GM23338 (cell line): ENCODE measurements at regions not wholly inside any gene's neighbourhood (a gene's known extent, or its start where the extent isn't known, plus 50 kb on each side); places are given as distances from the start of the nearest gene placed in this dataset.

ENCODE experiments used
- ATAC-seq: fragments of 200-7000 bp; cut with Tn5 transposase; 3 replicates; pipeline ENCODE4 v1.9.1; 2020
- DNase-seq: peaks from one replicate; pipeline ENCODE4 v3.0.0-alpha.2; 2015; ENCODE audit warnings: low spot score
- H2AFZ ChIP-seq: fragments of 200-600 bp; sonication (generic); 2 replicates; pipeline ENCODE4 v1.8.0; 2016; ENCODE audit warnings: antibody characterized with exemption, mild to moderate bottlenecking, moderate library complexity
- H3F3A ChIP-seq: fragments of 200-600 bp; sonication (generic); replicated peaks from 2 replicates; pipeline ENCODE4 v1.8.0; 2017; ENCODE audit warnings: antibody characterized with exemption, mixed run types, low read depth
- H3K27ac ChIP-seq: fragments of 200-600 bp; sonication (generic); 2 replicates; pipeline ENCODE4 v1.6.1; 2016; ENCODE audit warnings: low read depth
- H3K27me3 ChIP-seq: fragments of 200-600 bp; sonication (generic); 2 replicates; pipeline ENCODE4 v1.8.0; 2016; ENCODE audit warnings: mild to moderate bottlenecking, mixed run types, moderate library complexity; ENCODE audit not compliant: insufficient read depth
- H3K36me3 ChIP-seq: fragments of 200-600 bp; sonication (generic); 2 replicates; pipeline ENCODE4 v1.8.0; 2016; ENCODE audit warnings: mild to moderate bottlenecking; ENCODE audit not compliant: insufficient read depth
- H3K4me1 ChIP-seq: fragments of 200-600 bp; sonication (generic); 2 replicates; pipeline ENCODE4 v1.8.0; 2016; ENCODE audit warnings: mild to moderate bottlenecking, moderate library complexity; ENCODE audit not compliant: insufficient read depth
- H3K4me2 ChIP-seq: fragments of 200-600 bp; sonication (generic); 2 replicates; pipeline ENCODE4 v1.7.1; 2017; ENCODE audit warnings: mixed run types
- H3K4me3 ChIP-seq: fragments of 200-600 bp; sonication (generic); 2 replicates; pipeline ENCODE4 v1.6.1; 2016; ENCODE audit warnings: mixed run types
- H3K79me2 ChIP-seq: fragments of 200-600 bp; sonication (generic); replicated peaks from 2 replicates; pipeline ENCODE4 v1.8.0; 2017; ENCODE audit warnings: mild to moderate bottlenecking; ENCODE audit not compliant: insufficient read depth
- H3K9me2 ChIP-seq: fragments of 200-600 bp; sonication (generic); 2 replicates; pipeline ENCODE4 v1.8.0; 2017; ENCODE audit not compliant: insufficient read depth
- H4K20me1 ChIP-seq: fragments of 200-600 bp; sonication (generic); replicated peaks from 2 replicates; pipeline ENCODE4 v1.8.0; 2017; ENCODE audit warnings: mild to moderate bottlenecking; ENCODE audit not compliant: insufficient read depth
- H3K27ac Mint-ChIP-seq: 2 replicates; pipeline ENCODE4 v1.8.0; 2020; ENCODE audit warnings: inconsistent platforms, mild to moderate bottlenecking, moderate library complexity, mixed read lengths
- H3K27me3 Mint-ChIP-seq: 3 replicates; pipeline ENCODE4 v1.8.0; 2022; ENCODE audit warnings: low read depth, mild to moderate bottlenecking, moderate library complexity, mixed read lengths, inconsistent platforms; ENCODE audit not compliant: insufficient read depth, poor library complexity
- H3K36me3 Mint-ChIP-seq: 3 replicates; pipeline ENCODE4 v1.8.0; 2021; ENCODE audit warnings: low read depth, mild to moderate bottlenecking, inconsistent platforms, moderate library complexity, mixed read lengths
- H3K4me1 Mint-ChIP-seq: 3 replicates; pipeline ENCODE4 v1.8.0; 2020; ENCODE audit warnings: mild to moderate bottlenecking, inconsistent platforms, mixed read lengths
- H3K4me3 Mint-ChIP-seq: 3 replicates; pipeline ENCODE4 v1.8.0; 2021; ENCODE audit warnings: moderate library complexity, mild to moderate bottlenecking, inconsistent platforms, mixed read lengths
- H3K9me3 Mint-ChIP-seq: 3 replicates; pipeline ENCODE4 v1.8.0; 2020; ENCODE audit warnings: moderate library complexity, mild to moderate bottlenecking, inconsistent platforms, mixed read lengths
- ETS1 ChIP-seq: IDR thresholded peaks from 2 replicates; pipeline ENCODE4 v1.6.1; 2016; ENCODE audit warnings: antibody characterized with exemption
- EZH2 ChIP-seq: fragments of 200-600 bp; sonication (generic); IDR thresholded peaks from one replicate; pipeline ENCODE4 v1.8.0; 2017; ENCODE audit warnings: antibody characterized with exemption, mild to moderate bottlenecking, low read depth; ENCODE audit not compliant: unreplicated experiment
- EZH2phosphoT487 ChIP-seq: fragments of 200-600 bp; sonication (generic); IDR thresholded peaks from one replicate; pipeline ENCODE4 v1.8.1; 2018; ENCODE audit warnings: antibody characterized with exemption; ENCODE audit not compliant: unreplicated experiment
- POLR2AphosphoS5 ChIP-seq: IDR thresholded peaks from 2 replicates; pipeline ENCODE4 v1.6.1; 2016; ENCODE audit warnings: antibody characterized with exemption, low read depth
- STAT1 ChIP-seq: IDR thresholded peaks from one replicate; pipeline ENCODE4 v1.6.1; 2016; ENCODE audit warnings: antibody characterized with exemption; ENCODE audit not compliant: unreplicated experiment
- TF ChIP-seq, protein P1 (sequence below): IDR thresholded peaks from one replicate; pipeline ENCODE4 v1.6.1; 2018; ENCODE audit warnings: antibody characterized with exemption; ENCODE audit not compliant: unreplicated experiment
- TF ChIP-seq, protein P2 (sequence below): fragments of 250-450 bp; sonication (Bioruptor Pico); IDR thresholded peaks from 2 replicates; pipeline ENCODE4 v1.5.0; 2020; ENCODE audit warnings: mild to moderate bottlenecking, moderate library complexity

GRCh38 chr12:25743679-25744215 is 190.7 kb upstream of the LMNTD1 start:
- Histone ChIP-seq H4K20me1 (no peaks in the 10 kb centered on the region), H3K27me3 (no peaks in the 10 kb centered on the region), H3F3A (no peaks in the 10 kb centered on the region), H3K4me2 (no peak overlapping the region), H3K36me3 (no peaks in the 10 kb centered on the region), H3K4me1 (peaks cover 20% of the 10 kb centered on the region; the same call in 1 of the 2 replicates), H3K9me2 (no peaks in the 10 kb centered on the region), H3K4me3 (no peak overlapping the region), H3K27ac (no peak overlapping the region), H3K79me2 (no peaks in the 10 kb centered on the region), H2AFZ (peak overlapping the region; percentile 4; the same call in 1 of the 2 replicates)
- H3K27me3 Mint-ChIP-seq = no peaks in the 10 kb centered on the region
- H3K36me3 Mint-ChIP-seq = no peaks in the 10 kb centered on the region
- DNase-seq = no peak
- ATAC-seq = no peak
- H3K4me1 Mint-ChIP-seq = peaks cover 21% of the 10 kb centered on the region
- H3K4me3 Mint-ChIP-seq = no peak overlapping the region
- H3K9me3 Mint-ChIP-seq = no peaks in the 10 kb centered on the region; the same call in 2 of the 3 replicates
- no peak for TF ChIP-seq EZH2
- TF ChIP-seq STAT1 = no peak
- TF ChIP-seq EZH2phosphoT487 = no peak
- TF ChIP-seq, protein P1, sequence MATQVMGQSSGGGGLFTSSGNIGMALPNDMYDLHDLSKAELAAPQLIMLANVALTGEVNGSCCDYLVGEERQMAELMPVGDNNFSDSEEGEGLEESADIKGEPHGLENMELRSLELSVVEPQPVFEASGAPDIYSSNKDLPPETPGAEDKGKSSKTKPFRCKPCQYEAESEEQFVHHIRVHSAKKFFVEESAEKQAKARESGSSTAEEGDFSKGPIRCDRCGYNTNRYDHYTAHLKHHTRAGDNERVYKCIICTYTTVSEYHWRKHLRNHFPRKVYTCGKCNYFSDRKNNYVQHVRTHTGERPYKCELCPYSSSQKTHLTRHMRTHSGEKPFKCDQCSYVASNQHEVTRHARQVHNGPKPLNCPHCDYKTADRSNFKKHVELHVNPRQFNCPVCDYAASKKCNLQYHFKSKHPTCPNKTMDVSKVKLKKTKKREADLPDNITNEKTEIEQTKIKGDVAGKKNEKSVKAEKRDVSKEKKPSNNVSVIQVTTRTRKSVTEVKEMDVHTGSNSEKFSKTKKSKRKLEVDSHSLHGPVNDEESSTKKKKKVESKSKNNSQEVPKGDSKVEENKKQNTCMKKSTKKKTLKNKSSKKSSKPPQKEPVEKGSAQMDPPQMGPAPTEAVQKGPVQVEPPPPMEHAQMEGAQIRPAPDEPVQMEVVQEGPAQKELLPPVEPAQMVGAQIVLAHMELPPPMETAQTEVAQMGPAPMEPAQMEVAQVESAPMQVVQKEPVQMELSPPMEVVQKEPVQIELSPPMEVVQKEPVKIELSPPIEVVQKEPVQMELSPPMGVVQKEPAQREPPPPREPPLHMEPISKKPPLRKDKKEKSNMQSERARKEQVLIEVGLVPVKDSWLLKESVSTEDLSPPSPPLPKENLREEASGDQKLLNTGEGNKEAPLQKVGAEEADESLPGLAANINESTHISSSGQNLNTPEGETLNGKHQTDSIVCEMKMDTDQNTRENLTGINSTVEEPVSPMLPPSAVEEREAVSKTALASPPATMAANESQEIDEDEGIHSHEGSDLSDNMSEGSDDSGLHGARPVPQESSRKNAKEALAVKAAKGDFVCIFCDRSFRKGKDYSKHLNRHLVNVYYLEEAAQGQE = no peak
- TF ChIP-seq, protein P2, sequence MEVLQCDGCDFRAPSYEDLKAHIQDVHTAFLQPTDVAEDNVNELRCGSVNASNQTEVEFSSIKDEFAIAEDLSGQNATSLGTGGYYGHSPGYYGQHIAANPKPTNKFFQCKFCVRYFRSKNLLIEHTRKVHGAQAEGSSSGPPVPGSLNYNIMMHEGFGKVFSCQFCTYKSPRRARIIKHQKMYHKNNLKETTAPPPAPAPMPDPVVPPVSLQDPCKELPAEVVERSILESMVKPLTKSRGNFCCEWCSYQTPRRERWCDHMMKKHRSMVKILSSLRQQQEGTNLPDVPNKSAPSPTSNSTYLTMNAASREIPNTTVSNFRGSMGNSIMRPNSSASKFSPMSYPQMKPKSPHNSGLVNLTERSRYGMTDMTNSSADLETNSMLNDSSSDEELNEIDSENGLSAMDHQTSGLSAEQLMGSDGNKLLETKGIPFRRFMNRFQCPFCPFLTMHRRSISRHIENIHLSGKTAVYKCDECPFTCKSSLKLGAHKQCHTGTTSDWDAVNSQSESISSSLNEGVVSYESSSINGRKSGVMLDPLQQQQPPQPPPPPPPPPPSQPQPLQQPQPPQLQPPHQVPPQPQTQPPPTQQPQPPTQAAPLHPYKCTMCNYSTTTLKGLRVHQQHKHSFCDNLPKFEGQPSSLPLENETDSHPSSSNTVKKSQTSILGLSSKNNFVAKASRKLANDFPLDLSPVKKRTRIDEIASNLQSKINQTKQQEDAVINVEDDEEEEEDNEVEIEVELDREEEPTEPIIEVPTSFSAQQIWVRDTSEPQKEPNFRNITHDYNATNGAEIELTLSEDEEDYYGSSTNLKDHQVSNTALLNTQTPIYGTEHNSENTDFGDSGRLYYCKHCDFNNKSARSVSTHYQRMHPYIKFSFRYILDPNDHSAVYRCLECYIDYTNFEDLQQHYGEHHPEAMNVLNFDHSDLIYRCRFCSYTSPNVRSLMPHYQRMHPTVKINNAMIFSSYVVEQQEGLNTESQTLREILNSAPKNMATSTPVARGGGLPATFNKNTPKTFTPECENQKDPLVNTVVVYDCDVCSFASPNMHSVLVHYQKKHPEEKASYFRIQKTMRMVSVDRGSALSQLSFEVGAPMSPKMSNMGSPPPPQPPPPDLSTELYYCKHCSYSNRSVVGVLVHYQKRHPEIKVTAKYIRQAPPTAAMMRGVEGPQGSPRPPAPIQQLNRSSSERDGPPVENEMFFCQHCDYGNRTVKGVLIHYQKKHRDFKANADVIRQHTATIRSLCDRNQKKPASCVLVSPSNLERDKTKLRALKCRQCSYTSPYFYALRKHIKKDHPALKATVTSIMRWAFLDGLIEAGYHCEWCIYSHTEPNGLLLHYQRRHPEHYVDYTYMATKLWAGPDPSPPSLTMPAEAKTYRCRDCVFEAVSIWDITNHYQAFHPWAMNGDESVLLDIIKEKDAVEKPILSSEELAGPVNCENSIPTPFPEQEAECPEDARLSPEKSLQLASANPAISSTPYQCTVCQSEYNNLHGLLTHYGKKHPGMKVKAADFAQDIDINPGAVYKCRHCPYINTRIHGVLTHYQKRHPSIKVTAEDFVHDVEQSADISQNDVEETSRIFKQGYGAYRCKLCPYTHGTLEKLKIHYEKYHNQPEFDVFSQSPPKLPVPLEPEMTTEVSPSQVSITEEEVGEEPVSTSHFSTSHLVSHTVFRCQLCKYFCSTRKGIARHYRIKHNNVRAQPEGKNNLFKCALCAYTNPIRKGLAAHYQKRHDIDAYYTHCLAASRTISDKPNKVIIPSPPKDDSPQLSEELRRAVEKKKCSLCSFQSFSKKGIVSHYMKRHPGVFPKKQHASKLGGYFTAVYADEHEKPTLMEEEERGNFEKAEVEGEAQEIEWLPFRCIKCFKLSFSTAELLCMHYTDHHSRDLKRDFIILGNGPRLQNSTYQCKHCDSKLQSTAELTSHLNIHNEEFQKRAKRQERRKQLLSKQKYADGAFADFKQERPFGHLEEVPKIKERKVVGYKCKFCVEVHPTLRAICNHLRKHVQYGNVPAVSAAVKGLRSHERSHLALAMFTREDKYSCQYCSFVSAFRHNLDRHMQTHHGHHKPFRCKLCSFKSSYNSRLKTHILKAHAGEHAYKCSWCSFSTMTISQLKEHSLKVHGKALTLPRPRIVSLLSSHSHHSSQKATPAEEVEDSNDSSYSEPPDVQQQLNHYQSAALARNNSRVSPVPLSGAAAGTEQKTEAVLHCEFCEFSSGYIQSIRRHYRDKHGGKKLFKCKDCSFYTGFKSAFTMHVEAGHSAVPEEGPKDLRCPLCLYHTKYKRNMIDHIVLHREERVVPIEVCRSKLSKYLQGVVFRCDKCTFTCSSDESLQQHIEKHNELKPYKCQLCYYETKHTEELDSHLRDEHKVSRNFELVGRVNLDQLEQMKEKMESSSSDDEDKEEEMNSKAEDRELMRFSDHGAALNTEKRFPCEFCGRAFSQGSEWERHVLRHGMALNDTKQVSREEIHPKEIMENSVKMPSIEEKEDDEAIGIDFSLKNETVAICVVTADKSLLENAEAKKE (CRISPR knock-in tag) = no peak
- no peak for TF ChIP-seq POLR2AphosphoS5
- TF ChIP-seq ETS1 = no peak
- H3K27ac Mint-ChIP-seq = peak overlapping the region; percentile 39; the same call in 1 of the 2 replicates
